NCI-H69 (cell line): ENCODE measurements at regions not wholly inside any gene's neighbourhood (a gene's known extent, or its start where the extent isn't known, plus 50 kb on each side); places are given as distances from the start of the nearest gene placed in this dataset.
A peak's percentile ranks its signal among the peaks of the same experiment; 100 is the strongest.
"Not testable (repeated sequence)": the region's sequence is repeated elsewhere in the genome, so short reads cannot be mapped to it uniquely, and the experiment has no call there.

Source experiments
- DNase-seq: peaks from one replicate; lab custom pipeline; 2025; lab: John Stamatoyannopoulos, UW

DNA sequence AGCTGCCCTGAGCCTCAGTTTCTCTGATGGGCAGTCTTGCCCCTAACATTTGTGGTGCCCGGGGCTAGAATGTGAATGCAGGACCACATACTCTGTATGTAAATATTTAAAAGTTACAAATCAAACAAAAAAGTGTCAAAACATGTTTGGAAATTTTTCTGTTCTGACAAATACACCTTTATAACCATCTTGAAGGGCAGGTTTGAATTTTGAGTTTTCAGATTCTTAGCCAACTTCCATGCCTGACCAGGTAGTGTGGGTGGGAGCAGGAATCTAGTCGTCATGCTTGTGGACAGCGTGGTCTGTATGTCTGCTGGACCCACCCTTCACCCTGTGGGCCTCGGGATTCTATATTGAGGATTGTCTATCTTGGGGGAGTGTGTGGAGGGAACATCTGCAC is 325.1 kb downstream of the SOX4 start:
- DNase-seq, result no peak

DNA sequence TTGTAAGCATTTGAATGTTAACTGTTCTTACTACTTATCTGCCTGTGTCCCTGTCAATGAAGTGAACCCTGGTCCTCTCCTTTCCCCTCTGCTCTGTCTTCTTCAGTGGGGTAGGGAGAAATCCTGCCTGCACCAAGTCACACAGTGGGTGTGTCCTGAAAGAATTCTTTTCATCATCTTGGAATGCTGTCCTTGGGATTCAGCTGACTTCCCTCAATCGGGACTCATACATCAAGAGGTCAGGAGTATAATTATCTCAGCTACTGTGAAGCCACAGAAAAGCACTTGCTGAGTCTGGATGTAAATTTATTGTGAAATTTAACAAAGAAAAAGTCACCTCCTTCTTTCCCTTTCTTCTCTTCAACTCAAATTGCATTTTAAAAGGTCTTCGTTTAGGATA is 328.5 kb downstream of the SOX4 start:
- DNase-seq, result peak; percentile 34

DNA sequence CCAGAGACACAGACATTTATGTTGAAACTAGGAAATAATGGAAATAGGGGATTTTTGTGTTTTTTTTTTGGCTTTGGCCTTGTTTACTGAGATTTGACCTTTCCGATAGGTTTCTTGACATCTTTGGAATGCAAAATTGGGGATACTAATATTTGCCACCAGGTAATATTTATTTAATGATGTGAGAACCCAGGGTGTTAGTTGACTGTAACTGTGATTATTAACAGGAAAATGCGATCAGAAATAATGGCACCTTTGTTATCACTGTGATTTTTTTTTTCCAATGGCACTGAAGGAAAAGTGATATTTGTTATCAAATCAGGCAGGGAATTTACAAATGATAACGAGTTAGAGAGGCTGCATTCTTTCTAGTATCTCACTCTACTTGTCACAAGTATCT is 330.5 kb downstream of the SOX4 start:
- DNase-seq, result no peak

DNA sequence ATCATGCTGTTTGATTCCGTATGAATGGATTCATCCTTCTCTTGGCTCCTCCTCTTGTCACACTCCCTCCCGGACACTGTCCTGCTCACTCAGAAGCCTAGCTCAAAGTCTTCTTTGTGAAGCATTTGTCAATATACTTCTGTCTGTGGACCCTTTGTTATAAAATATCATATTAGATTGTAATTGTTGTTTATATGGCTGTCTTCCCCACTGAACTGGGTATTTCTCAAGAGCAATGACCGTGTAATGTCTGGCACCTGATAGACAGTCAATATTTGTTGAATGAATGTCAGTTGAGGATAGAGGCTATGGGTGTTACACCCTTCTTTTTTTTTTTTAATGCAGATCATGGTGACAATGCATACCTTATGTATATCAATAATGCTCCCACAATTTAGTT is 335.3 kb downstream of the SOX4 start:
- DNase-seq, result peak; percentile 92

DNA sequence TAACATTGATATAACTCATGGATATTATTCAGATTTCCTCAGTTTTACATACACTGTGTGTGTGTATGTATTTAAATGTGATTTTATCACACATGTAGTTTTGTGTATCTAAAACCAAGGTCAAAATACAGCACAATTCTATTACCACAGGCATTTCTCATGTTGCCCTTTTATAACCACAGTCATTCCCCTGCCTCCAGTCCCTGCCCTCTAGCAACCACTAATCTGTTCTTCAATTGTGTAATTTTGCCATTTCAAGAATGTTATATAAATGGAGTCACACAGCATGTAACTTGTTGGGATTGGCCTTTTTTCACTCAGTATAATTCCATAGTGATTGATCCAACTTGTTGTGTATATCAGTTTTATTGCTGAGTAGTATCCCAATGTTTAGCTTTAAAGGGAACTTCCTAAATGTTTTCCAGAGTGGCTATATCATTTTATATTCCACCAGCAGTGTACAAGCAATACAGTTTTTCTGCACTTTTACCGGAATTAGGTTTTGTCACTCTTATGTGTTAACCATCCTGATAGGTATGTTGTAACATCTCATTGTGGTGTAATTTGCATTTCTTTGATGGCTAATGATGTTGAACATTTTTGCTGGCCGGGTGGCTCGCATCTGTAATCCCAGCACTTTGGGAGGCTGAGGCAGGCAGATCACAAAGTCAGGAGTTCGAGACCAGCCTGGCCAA is 338.2 kb downstream of the SOX4 start:
- DNase-seq, result no peak

DNA sequence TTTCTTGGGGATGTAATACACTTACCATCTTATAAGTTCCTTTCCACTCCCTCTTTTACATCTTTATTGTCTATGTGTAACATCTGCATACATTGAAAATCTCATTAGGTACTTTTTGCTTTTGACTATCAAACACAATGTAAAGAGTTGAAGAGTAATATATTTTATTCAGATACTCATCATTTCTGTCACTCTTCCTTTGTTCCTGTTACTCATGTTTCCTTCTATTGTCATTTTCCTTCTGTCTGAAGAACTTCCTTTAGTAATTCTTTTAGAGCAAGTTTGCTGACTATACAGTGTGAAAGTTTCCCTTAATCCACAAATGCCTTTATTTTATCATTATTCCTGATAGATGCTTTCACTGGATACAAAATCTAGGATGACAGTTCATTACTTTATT is 339.8 kb downstream of the SOX4 start:
- no peak for DNase-seq

DNA sequence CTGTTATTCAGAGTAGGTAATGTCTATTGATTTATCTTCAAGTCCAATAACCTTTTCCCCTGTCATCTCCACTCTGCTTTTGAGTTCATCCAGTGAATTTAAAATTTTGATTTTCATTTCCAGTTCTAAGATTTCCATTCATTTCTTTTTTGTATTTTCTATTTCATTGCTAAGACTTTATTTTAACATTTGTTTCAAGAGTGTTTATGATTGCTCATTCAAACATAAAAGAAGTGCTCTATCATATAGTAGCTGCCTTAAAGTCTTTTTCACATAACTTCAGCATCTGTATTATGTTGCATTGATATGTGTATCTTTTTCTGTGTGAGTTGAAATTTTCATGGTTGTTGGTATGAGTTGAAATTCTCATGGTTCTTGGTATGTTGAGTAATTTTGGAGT is 341.6 kb downstream of the SOX4 start:
- no peak for DNase-seq

DNA sequence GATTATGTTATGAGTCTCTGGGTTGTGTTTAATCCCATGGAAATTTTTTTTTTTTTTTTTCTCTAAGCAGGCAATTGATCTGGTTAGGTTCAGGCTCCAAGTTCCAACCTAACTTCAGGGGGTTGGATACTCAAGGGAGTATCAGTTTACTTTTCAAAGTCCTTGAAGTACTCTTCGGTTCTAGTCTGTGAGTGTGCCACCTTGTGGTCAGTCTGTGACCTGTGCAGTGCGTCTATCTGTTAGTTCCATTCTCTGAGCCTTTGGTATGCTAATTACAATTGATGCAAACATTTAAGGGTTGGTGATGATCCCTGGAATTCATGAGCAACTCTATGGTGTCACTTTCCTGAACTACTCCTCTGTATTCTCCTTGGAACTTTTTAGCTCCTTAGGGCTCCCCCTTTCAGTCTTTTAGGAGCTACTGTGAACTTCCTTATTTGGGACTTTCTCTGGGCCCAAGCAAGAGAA is 342.0 kb downstream of the SOX4 start:
- DNase-seq, result peak; percentile 45

DNA sequence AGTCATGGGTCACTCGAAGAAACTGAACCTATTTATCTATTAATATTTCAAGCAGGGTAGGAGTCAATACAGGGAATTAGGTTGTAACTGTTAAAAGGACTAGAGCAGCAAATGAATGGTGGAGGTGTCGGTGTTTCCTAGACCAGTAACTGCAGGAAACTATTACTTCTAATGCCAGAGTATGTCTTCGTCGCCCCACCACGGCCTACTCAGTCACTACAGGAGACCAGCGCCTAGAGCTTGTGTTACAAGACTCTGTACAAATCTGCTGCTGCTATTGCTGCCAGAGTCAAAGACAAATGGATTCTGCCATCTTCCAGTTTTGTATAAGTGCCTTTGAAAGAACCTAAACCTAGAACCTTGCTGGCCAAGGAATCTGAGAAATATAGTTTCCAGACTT is 343.9 kb downstream of the SOX4 start:
- DNase-seq, result no peak

DNA sequence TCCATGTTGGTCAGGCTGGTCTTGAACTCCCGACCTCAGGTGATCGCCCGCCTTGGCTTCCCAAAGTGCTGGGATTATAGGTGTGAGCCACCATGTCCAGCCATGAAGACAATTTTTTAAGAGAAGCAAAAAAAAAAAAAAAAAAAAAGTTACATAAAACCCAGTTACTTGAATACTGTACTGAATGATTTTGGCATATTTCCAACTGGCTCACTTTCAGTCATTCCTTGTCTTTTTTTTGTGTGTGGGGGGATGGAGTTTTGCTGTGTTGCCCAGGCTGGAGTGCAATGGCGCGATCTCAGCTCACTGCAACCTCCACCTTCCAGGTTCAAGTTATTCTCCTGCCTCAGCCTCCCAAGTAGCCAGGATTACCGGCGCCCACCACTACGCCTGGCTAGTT is 345.5 kb downstream of the SOX4 start:
- not testable (repeated sequence) for DNase-seq

DNA sequence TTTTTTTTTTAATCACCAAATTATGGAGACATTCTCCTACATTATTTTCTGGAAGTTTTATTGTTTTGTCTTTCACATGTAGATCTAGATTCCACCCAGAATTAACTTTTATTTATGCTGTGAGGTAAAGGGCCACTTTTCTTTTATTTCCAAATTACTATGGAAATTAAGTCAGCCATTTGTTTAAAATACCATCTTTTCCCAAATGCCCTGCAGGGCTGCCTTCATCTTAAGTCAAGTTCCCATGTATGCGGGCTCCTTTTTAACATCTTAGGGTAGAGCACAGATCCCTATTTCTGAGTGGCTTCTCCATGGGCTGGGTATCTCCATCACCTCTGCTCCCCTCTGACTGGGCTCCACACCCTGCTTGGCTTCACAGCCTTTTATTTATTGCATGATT is 348.4 kb downstream of the SOX4 start:
- no peak for DNase-seq

DNA sequence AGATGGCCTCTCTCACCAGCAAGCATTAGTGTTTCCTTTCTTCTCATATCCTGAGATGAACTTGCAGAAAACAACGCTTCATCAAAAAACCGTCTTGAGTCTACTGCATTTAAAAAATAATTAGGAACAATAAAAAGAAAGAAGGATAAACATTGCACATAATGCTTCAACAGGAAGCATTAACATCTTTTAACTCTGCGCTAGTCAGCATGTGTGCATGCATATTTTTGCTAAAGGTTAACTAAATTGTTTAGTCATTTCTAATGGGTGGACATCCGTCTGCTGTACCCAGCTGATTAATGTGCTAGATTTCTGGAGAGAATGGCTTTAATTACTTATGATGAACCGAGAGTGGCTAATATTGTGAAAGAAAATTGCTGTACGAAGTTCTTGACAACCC is 349.3 kb downstream of the SOX4 start:
- peak; percentile 48 for DNase-seq

DNA sequence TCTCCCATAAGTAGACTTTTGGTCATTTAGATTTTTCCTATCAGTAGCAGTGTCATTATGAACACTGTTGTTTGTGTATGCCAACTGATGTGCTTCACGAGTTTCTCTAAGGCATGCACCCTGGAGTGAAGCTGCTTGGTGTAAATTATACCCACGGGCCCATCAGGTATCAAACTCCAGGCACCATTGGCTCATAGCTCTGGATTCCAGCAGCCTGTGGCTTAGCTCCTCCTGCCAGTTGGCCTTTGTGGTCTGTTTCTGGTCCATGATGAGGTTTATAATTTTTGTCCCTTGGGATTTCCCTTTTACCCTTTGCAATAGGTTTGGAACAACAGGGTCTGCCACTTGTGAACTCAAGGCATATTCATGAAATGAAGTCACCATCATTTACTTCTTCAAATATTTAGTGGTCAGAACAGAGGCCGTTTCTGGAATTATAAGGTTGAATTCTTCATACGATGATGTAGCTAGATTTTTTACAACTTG is 350.5 kb downstream of the PRL start:
- DNase-seq, result peak; percentile 81

DNA sequence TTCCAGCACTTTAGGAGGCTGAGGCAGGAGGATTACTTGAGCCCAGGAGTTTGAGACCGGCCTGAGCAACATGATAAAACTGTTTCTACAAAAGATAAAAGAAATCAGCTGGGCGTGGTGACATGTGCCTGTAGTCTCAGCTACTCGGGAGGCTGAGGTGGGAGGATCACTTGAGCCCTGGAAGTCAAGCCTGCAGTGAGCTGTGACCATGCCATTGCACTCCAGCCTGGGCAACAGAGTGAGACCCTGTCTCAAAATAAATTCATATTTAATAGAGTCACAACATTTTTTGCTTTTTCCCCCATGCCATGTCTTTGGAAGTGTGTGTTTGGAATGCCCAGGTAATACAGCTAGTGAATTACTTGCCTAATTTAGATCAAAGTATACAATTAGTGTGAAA is 349.6 kb downstream of the PRL start:
- DNase-seq, result not testable (repeated sequence)

DNA sequence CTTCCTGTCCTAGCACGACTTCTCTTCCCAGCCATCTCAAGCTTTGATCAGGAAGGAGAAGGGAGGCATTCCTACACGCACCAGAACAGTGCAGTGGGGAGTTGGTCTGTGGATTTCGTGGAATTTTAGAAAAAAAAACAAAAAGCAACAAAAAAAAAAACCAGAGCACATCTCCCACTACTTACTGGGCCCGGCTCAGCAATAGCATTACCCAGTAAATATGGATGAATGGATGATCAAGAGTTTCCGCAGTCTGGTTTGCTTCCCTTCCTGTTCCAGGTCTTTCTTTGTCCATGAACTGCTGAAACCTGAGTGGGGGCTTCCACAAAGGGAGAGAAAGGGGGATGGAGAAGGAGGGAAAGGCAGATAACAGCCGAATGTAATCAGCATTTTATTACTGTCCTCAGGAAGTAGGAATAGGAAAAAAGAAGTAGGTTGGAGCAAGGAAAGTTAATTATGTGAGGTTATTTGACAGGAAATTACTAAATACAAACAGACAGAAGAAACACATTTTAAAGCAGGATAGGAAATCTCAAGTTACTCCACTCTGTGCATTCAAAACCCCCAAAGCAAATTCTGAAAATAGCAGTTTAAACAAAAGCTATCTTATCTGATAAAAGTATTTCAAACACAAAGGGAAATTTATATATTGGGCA is 349.0 kb downstream of the PRL start:
- peak; percentile 45 for DNase-seq

DNA sequence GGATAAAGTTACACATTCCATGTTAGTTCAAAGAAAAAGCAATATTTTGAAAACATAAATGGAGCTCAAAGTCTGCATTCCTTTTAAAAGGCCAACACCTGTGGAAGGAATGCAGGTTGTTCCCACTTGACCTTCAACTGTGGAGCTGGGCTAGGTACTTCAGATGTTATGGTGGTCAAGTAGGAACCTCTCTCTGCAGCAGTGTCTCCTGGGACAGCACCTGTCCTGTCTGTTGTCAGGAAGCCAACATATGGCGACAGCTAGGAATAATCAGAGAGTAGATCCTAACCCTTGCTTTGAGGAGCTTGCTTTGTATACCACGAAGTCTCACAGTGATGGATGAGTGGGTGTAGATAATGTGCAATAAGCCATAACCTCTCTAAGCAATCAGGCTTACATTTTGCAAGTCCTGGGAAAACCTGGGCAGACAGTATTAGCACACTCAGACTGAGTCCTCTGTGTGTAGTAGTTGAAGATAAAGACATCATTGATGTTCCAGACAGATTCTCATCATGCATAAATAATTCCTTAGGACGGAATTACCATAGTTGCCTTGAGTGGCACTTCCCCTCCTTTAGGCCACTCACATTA is 347.5 kb downstream of the PRL start:
- DNase-seq, result peak; percentile 87

DNA sequence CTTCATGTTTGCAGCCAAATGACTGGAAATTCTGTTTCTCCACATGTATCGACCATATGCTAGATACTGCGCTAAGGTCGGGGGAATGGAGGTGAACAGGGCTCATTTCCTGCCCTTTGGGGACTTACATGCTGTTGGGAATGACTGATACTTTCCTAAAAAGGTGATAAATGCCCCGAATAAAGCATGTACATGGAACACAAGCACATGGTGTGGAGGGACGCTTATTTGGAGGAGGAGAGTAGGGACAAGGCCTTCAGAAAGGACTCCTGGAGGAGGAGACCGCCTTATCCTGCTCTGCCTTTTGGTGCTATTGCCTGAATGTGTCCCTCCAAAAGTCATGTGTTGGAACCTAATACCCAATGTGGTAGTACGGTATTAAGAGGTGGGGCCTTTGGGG is 344.5 kb downstream of the PRL start:
- no peak for DNase-seq

DNA sequence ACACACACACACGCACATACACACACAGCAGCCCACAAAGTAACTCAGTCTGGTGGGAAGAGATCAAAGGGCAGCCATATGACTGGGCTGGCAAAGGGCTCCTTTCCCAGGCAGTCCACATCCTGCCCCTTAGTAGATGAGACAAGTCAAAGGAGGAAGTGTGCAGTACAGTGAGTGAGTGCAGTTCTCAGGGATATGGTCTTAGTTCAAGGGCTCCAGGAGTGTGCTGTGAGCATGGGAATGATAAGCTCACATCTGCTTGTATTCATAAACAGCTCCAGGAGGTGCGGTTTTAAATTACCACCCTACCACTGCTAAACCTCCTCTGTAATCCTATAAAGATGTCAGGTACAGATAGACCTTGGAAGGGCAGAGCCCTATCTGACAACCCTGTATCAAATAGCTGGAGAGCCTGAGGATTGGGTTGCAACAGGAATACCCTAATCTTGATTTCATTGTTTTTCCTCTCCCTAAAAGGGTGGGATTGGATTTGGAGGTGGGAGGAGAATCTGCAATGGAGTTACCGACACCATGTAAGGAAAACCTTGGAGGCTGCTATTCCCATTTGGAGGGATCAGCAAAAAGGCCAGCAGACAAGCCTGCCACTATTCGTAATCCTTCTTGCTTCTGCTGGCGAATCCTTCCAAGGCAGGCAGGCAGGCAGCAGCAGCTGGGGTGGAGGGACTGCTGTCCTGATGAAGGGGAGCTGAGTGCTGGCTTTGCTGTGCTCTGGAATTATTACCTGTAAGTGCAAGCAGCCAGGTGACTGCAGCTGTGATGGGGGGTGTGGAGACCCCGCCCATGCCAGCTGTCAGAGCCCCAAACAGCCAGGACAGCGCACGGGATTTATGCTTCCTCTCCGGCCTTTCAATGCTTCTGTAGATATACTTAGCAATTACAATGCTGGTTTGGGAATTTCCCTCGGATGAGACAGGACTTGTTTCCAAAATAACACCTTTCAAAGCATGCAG is 342.7 kb downstream of the PRL start:
- peak; percentile 98 for DNase-seq

DNA sequence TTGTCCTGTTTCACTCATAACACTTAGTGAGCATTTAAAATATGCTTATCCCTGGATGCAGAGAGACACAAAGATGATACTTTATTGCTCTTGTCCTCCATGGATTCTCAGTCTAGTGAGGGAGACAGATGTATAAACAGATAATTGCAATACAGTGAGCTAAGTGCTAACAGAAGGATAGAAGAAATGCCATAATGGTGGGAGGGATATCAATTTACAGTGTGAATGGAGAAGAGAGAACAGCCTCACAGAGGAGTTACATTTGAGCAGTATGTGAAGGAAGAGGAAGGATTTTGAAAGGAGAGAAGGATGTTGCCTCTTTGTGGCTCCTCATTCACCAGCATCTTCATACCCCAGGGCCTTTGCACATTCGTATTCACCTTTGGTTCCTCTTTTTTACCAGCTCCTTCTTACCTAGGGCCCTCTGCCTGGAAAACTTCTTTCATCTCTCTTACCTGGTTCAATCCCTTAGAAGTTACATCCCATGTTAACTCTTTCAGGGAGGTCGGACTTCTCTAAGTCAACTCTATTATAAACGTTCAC is 341.7 kb downstream of the PRL start:
- DNase-seq, result peak; percentile 91

DNA sequence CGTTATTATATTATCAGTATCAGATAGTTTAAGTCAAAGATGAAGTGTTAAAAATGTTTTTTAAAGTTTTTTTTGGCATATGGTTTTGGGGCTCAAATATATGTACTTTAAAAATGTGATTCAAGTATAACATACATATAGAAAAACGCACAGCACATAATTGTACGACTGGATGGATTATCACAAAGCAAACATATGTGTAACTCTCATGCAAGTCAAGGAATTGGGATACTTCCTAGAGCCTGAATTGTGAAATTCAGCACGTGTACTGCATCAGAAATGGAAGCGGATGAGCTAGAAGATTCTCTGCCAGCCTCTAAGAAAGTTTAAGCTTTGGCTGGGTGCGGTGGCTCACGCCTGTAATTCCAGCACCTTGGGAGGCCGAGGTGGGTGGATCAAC is 340.9 kb downstream of the PRL start:
- no peak for DNase-seq

DNA sequence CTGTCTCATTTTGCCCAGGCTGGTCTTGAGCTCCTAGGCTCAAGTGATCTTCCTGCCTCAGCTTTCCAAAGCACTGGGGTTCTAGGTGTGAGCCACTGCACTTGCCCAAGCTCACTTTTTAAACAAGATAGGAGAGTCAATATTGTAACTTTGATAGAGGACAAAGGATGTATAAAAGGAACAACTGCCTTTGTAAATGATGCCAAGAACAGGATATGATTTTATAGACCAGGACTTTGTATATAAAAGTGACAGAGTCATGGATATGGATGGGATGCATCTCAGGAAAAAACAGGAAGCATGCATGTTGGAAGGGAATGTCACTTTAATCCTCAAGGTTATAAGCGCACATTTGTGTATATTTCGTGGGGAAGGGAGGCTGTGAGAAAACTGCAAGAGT is 338.4 kb downstream of the PRL start:
- DNase-seq, result no peak

DNA sequence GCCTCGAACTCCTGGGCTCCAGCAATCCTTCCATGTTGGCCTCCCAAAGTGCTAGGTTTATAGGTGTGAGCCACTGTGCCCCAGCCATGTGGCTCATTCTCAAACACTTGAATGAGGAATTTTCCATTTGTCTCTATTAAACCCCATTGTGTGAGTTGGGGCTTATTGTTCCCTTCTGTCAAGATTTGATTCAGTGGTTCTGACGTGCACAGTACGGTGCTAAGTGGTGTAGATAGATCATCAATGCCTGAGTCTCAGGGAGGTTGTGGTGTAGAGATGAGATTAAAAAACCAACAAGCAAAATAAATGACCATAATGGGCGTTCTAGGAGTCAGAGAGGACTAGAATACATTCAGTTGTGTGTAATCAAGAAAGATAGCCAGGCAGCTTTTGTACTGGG is 335.6 kb downstream of the PRL start:
- no peak for DNase-seq
